GM21786 (cell line): ENCODE measurements at regions not wholly inside any gene's neighbourhood (a gene's known extent, or its start where the extent isn't known, plus 50 kb on each side); places are given as distances from the start of the nearest gene placed in this dataset.
"Not testable (repeated sequence)": the region's sequence is repeated elsewhere in the genome, so short reads cannot be mapped to it uniquely, and the experiment has no call there.

Source experiments
- ATAC-seq: cut with Tn5 transposase; IDR thresholded peaks from one replicate; pipeline ENCODE4 v1.9.1; 2021; ENCODE audit not compliant: unreplicated experiment

DNA sequence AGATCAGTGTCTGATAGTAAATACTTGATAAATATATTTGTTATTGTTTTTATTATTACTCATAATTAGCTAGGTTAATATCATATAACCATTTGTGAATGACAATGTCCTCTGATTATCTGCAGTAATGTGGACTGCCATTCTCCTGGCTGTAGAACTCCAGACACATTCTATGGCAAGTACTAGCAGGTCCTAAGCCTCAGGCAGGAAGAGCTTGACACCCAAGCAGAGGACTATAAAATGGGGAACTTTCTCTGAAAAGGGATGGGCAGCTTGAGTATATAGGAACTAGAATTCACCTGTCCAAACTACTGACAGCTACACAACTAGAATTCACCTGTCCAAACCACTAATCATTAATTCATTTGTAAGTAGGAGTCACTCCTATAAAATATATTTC lies 649.4 kb downstream of the CPS1 start:
- no peak for ATAC-seq

DNA sequence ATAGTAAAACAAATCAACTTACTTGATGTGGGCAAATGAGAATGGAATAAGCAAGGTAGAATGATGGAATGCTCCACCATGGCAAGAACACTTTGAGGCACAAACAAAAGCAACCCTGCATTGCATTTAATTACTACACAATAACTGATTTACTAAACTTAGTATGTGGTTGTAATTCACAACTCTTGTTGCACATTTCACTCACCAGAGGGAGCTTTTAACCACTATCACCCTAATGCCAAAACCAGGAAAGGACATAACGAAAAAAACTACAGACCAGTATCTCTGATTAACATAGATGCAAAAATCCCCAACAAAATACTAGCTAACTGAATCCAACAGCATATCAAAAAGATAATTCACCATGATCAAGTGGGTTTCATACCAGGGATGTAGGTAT lies 659.8 kb downstream of the CPS1 start:
- ATAC-seq, result no peak

DNA sequence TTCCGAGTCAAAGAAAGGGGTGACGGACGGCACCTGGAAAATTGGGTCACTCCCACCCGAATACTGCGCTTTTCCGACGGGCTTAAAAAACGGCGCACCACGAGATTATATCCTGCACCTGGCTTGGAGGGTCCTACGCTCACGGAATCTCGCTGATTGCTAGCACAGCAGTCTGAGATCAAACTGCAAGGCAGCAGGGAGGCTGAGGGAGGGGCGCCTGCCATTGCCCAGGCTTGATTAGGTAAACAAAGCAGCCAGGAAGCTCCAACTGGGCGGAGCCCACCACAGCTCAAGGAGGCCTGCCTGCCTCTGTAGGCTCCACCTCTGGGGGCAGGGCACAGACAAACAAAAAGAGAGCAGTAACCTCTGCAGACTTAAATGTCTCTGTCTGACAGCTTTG lies 663.1 kb downstream of the CPS1 start:
- not testable (repeated sequence) for ATAC-seq

DNA sequence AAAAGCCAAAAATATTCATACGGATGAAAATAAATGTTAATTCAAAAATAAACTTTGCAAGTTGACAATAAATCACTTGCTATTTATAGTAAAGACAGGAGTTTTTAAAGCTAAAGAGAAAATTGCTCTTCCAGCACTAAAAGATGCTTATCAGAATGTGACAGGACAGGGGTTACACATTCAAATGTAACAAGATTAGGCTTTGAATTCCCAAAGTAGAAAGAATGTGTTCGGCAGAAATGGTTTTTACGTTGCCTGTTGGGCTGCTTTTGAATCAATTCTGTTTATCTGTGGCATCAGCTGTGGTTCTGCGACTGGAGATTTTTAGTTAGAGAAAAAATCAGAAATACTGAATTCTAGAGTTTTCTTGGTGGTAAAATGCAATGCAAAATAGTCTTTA lies 669.4 kb downstream of the CPS1 start:
- no peak for ATAC-seq

DNA sequence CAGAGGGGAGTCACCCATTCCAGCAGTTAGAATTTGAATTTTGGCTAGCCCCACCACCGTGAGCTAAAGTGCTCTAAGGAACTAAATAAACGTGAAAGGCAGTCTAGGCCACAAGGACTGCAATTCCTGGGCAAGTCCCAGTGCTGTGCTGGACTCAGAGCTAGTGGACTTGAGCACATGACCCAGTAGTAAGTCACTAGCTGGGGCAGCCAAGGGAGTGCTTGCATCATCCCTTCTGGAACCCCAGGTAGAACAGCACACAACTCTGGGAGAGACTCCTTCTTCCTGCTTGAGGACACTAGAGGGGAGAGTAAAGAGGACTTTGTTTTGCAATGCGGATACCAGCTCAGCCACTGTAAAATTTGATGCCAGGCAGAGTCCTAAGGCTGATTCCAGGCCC lies 672.2 kb downstream of the CPS1 start:
- ATAC-seq, result no peak

DNA sequence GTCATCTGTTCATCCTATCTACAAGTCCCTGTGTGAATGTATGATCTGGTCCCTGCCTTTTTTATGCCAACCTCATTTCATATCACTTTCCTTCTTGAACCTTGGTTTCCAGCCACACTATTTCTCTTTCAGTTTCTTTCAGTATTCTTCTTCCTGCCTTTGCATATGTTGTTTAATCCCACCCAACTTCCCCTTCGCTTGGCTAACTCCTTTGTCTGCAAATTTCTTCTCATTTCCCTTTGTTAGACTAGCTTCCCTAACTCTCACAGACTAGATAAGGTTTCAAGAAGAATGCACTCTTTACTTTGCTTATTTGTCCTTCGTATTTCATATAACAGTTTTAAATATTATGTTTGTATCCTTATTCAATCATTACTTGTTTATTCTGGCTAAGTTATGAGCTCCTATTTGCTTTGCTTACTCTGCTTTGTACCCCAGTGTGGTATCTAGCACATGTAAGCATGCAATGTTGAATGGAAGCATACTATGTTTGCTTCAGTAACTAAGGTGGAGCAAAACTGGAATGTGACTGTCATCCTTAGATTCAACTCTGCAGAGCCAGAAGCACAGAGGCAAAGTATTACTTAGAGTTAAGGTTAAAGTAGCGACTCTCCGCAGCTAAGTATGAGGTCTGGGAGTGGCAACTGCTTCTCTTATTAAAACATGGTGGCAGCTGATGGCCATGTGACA lies 681.3 kb downstream of the CPS1 start:
- no peak for ATAC-seq

DNA sequence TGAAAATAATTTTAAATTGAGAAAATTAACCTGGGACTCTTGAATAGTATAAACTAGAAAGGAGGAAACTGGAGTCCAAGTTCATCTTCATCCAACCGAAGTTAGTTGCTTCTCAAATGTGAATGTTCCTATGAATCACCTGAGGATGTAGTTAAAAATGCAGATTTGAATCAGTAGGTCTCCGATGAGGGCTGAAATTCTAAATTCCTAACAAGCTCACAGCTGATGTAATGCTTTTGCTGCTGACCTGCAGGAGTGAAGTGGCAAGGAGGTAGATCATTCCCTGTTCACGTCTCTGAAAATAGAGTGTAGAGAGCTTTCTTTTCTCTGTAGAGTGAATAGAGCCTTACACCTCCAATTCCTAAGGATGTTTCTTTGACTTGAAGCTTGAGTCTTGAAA lies 685.5 kb downstream of the CPS1 start:
- no peak for ATAC-seq

DNA sequence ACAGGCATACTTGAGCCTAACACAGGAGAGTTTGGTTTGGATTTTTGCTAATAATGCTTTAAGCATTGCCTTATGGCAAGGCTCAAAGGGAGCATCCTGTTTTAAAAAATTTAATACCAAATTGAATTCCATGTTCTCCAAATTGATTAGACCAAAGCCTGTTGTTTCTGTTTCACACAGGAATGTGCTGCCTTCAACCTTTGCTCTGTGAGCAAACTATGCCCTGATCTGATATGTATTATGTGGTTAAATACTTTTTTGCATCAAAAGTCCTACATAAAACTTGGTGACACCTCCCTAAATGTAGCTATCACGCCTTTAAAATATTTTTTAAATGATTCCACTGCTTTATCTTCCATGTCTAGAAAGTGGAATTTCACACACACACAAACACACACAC lies 691.4 kb downstream of the CPS1 start:
- no peak for ATAC-seq

DNA sequence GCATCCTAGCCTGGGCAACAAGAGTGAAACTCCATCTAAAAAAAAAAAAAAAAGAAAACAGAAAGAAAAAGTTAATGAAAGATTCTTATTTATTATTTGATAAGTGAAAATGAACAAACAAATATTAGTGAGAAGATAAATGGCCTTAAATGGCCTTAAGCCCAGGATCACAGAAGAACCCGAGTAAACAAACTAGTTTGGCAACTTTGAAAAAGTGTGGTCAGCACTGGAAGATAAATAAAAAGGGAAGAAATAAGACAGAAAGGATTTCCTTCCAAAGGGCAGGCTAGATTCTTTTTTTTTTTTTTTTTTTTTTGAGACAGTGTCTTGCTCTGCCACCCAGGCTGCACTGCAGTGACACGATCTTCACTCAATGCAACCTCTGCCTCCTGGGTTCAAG lies 692.4 kb downstream of the CPS1 start:
- ATAC-seq, result no peak

DNA sequence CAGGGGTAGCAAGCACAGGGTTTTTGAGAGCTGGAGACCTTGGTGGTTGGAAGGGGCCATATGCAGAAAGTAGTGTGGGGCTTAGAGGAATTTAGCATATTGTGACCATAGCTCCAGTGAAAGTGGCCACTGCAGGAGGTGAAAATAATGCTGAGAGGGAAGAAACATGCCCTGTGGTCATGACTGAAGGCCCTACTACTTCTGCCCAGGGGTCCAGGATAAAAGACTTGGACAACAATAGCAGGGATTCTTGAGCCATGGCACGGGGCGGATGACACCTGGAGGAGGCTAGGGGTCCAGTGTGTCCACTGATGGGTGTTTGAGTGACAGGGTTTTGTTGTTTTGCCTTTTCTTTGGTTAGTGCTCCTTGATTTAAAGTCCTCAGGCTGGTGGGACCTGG lies 694.6 kb downstream of the CPS1 start:
- ATAC-seq, result no peak

DNA sequence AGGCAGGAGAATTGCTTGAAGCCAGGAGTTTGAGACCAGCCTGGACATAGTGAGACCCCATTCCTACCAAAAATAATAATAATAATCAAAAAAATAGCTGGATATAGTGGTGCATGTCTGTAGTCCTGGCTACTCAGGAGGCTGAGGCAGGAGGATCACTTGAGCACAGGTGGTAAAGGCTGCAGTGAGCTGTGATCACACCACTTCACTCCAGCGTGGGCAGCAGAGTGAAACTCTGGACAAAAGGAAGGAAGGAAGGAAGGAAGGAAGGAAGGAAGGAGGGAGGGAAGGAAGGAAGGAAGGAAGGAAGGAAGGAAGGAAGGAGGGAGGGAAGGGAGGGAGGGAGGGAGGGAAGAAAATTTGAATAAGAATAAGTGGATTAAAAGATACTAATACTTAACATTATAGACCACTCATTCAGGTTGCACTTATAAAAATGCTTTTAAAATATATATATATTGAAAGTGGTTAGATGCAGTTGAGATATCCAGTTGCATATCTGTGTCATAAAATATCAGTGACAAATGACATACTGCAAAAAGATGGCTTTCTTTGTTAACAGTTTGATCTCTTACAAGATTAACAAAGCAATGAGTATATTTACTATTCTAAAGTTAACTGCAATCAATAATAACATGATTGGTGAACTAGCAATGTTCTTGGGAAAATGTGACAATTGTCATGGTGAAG lies 702.4 kb downstream of the CPS1 start:
- no peak for ATAC-seq

DNA sequence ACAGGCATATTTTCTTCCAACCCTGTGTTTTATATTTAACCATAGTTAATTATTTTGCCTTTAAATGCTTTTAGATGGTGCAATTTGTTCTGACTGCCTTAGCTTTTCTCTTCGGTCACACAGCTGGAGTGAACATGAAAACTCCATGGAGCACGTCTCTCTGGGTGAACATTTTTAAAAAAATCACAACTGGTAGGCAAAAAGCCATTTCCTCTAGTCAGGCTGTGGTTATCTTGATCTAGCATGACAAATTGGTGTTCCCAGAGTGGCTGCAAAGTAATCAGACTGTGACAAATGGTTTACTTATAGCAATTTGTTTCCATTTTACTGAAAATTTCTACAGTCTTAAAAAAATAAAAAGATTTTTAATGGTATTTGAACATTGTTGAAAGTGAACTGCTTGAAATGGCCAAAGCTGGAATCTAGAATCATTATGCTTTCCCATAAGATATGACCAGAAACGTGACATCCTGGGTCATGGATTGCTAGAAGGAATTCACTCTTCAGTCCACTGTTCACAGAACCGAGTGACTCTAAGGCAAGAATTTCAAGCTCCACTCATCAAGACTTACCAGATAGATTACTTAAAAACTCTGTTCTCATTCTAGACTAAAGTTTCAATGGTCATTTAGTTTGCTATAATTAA lies 703.6 kb downstream of the CPS1 start:
- no peak for ATAC-seq

DNA sequence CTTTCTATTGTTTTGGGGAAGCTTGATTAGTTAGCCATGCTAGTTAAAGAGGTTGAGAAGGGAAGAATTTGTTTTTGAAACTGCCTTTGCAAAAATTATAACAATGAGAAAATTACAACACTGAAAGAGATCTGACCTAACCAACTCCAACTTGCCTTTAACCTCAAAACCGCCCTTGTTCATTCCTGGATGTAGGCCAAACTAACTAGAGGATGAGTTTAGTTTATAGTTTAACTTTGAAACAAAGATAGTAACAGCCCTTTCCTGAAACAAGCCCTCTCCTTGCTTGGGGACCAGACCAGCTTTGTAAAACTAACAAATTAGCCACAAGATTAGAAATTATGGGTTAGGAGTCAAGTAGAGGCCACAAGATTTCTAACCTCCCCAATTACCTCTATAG lies 713.9 kb downstream of the CPS1 start:
- no peak for ATAC-seq

DNA sequence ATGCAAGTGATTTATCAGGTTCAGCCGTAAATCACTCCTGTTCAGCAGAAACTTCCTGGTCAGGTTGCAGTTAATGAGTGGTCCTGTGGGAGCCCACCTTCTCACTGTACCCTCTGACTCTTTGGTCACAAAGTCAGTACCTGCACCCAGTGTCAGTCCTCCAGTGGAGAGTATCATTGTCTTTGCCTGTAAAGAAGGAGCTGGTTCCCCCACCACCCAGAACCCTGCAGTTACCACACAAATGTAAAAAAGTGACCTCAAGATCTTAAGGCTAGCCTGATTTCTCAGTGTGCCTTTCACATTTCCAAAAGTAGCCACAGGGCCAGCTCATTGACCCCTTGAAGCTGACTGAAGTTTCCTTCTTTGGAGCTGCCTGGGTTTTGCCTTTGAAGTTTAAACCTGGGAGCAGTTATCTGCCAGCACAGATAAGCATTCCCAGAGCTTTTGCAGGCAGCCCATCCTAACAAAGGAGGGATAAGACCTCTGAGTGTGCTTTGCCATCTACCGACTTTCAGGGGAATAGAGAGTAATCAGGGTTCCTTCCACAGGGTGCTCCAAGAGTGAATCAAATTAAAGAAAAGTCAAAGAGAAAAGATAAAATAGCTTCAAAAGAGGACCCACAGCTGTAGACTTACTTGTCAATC lies 725.2 kb downstream of the CPS1 start:
- no peak for ATAC-seq

DNA sequence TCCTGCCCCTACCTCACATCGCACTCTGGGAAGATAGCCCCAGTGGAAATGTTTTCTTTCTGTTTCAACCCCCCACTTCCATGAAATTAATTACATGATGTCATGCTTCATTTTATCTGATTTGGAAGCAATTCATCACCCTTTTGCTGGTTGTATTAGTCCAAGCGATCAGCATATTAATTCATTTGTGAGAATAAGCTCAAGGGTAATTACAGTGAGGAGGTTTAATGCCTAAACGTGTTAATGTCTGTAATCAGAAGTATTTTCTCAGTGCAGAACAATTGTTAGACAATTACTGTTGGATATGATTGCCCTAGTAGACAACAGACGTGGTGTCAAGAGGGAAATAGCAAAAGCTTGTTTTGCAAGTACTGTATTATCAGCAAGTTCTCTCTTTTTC lies 746.3 kb downstream of the CPS1 start:
- no peak for ATAC-seq

DNA sequence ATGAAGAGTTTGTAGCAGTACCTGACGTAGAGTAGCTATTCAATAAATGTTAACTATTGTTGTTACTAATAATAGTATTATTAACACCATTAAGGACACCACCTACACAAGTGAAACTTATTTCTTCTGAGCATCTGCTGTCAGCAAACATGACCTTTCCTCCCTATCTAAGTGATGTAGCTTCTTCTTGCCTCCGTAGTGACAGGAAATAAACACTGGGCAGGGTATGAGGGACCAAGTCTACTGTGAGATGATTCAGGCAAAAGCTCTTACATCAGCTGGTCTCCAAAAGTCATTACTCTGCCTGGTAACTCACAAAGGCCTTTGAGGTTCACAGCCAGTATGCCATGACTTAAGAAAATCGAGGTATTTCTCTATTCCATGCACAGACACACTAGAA lies 750.5 kb downstream of the CPS1 start:
- no peak for ATAC-seq
